Neural progenitor cell (in vitro differentiated cells): ENCODE measurements at regions not wholly inside any gene's neighbourhood (a gene's known extent, or its start where the extent isn't known, plus 50 kb on each side); places are given as distances from the start of the nearest gene placed in this dataset.

Source experiments
- CTCF ChIP-seq: fragments of 200-600 bp; sonication (generic); IDR thresholded peaks from 2 replicates; pipeline ENCODE4 v1.5.1; 2017; ENCODE audit warnings: antibody characterized with exemption, mild to moderate bottlenecking
- EZH2 ChIP-seq: fragments of 200-600 bp; sonication (generic); IDR thresholded peaks from 2 replicates; pipeline ENCODE4 v1.6.1; 2017; ENCODE audit warnings: antibody characterized with exemption, mild to moderate bottlenecking, moderate library complexity
- EZH2phosphoT487 ChIP-seq: fragments of 200-600 bp; sonication (generic); IDR thresholded peaks from 2 replicates; pipeline ENCODE4 v1.6.1; 2017; ENCODE audit warnings: antibody characterized with exemption

DNA sequence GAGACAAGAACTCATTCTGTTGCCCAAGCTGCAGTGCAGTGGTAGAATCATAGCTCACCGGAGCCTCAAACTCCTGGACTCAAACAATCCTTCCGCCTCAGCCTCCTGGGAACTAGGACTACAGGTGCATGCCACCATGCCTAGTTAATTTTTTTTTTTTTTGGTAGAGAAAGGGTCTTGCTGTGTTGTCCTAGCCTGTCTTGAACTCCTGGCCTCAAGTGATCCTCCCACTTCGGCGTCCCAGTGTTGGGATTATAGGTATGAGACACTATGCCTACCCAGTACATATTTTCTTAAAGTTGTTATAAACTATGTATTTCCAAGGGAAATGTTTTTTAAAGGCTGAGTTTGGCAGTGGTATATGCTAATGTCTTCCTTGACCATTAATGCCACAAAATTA, 412.6 kb downstream of the KLF12 start:
- TF ChIP-seq CTCF (no peak), EZH2 (no peak), EZH2phosphoT487 (no peak)
